Mesothelial cell of epicardium (in vitro differentiated cells): ENCODE measurements at regions not wholly inside any gene's neighbourhood (a gene's known extent, or its start where the extent isn't known, plus 50 kb on each side); places are given as distances from the start of the nearest gene placed in this dataset.
"Not testable (repeated sequence)": the region's sequence is repeated elsewhere in the genome, so short reads cannot be mapped to it uniquely, and the experiment has no call there.

Source experiments
- DNase-seq, 2 experiments: peaks; one replicate each; pipeline ENCODE4 v3.0.0; 2021; ENCODE audit warnings: low spot score in 2 of 2; ENCODE audit not compliant: unreplicated experiment in 2 of 2
- H3K27ac Mint-ChIP-seq: 2 replicates; pipeline ENCODE4 v1.8.0; 2021; ENCODE audit warnings: mixed read lengths
- H3K27me3 Mint-ChIP-seq: 2 replicates; pipeline ENCODE4 v1.8.0; 2021; ENCODE audit warnings: low read depth, mixed read lengths
- H3K36me3 Mint-ChIP-seq: 2 replicates; pipeline ENCODE4 v1.8.0; 2021; ENCODE audit warnings: mixed read lengths
- H3K4me1 Mint-ChIP-seq: 2 replicates; pipeline ENCODE4 v1.8.0; 2021; ENCODE audit warnings: mixed read lengths
- H3K4me3 Mint-ChIP-seq: 2 replicates; pipeline ENCODE4 v1.8.0; 2021; ENCODE audit warnings: mild to moderate bottlenecking, moderate library complexity, mixed read lengths
- H3K9me3 Mint-ChIP-seq: 2 replicates; pipeline ENCODE4 v1.8.0; 2021; ENCODE audit warnings: mixed read lengths

- not testable (repeated sequence) for H3K9me3 Mint-ChIP-seq, H3K36me3 Mint-ChIP-seq, H3K4me3 Mint-ChIP-seq, DNase-seq, H3K27ac Mint-ChIP-seq, H3K27me3 Mint-ChIP-seq, H3K4me1 Mint-ChIP-seq
Measured at GRCh38 chr16:15307184-15307583, 70.9 kb downstream of the NPIPA5 start.

DNA sequence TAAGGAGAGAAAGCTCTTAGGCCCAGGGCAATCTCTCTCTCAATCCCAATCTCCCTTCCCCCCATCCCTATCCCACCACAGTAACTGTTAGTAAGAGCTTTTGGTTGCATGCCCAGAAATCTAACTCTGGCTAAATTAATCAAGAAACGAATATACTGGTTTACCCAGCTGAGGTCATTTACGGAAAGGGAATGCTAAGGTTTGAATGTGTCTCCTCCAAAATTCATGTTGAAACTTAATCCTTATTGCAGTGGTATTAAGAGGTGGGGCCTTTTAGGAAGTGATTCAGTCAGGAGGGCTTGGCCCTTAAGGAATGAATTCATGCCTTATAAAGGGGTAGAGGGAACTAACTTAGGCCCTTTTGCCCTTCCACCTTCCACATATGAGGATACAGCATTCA is 72.2 kb downstream of the NPIPA5 start:
- H3K36me3 Mint-ChIP-seq, H3K4me1 Mint-ChIP-seq, DNase-seq, H3K27me3 Mint-ChIP-seq, H3K27ac Mint-ChIP-seq, H3K4me3 Mint-ChIP-seq, H3K9me3 Mint-ChIP-seq: not testable (repeated sequence)

DNA sequence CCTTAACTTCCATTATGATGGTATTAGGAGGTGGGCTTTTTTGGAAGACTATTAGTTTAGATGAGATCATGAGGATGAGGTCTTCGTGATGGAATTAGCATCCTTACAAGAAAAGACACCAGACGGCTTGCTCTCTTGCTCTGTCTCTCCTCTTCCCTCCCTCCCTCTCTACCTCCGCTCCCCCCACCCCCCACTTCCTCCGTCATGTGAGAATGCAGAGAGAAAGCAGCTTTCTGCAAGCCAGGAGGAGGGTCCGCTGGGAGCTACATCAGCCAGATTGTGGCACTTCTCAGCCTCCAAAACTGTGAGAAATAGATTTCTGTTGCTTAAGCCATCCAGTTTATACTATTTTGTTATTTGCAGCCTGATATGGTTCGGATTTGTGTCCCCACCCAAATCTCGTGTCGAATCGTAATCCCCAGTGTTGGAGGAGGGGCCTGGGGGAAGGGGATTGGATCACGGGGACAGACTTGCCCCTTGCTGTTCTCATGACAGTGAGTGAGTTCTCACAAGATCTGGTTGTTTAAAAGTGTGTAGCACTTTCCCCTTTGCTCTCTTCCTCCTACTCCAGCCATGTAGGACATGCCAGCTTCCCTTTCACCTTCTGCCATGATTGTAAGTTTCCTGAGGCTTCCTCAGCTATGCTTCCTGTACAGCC is 74.3 kb downstream of the NPIPA5 start:
- H3K27ac Mint-ChIP-seq, DNase-seq, H3K9me3 Mint-ChIP-seq, H3K36me3 Mint-ChIP-seq, H3K27me3 Mint-ChIP-seq, H3K4me1 Mint-ChIP-seq: not testable (repeated sequence)
- peak overlapping the region; percentile 41 for H3K4me3 Mint-ChIP-seq

DNA sequence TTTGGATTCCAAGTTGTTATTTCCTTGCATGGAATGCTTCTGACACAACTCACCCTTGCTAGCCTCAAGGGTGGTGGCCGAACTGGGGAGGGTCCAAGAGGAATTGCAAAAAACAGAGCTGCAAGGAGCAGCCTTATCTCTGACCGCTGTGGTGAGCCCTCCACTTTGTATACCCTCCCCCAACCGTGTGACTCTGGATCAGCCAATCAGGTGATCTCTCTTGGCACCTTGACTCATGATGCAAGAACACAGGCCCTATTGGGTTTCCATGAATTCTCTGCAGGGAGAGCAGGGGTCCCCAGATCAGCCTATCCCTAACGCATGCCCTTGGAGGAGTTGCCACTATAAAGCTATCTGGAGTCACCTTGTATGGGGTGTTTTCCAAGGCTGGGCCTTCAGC is 81.0 kb downstream of the NPIPA5 start:
- not testable (repeated sequence) for H3K9me3 Mint-ChIP-seq, H3K27me3 Mint-ChIP-seq, DNase-seq, H3K4me1 Mint-ChIP-seq, H3K36me3 Mint-ChIP-seq, H3K27ac Mint-ChIP-seq, H3K4me3 Mint-ChIP-seq

DNA sequence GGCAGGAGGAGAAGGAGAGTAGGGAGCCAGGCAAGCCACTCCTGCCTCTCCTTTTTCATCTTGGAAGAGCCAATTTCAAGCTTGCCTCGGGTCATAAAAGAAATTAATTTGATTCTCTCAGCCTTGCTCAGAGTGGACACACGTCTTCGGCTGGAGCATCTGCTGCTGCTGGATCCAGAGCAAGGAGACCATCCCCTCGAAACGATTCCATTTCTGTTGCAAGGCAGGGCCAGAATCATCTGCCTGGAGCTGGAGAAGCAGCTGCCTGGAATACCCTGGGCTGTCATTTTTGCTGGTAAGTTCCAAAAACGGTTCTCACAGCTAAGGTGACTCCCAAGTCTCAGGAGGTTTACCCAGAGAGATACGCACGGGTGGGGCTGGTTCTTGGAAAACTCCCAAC is 103.3 kb downstream of the NPIPA5 start:
- not testable (repeated sequence) for H3K4me1 Mint-ChIP-seq, H3K27ac Mint-ChIP-seq, H3K9me3 Mint-ChIP-seq, H3K4me3 Mint-ChIP-seq, H3K27me3 Mint-ChIP-seq, DNase-seq, H3K36me3 Mint-ChIP-seq

DNA sequence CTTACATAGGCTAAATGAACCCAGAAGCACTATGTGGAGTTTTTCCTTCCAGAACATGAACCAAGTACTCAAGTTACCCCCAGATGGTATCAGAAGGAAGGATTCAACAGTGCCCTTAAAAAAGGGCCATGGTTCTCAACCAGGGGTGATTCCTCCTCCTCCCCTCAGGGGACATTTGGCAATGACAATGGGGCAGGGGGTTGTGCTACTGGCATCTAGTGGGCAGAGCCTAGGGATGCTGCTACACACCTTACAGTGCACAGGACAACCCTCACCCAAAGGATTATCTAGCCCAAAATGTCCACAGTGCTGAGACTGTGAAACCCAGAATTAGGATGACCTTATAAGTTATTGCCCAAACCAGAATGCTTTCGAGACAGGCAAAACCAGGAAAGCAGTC is 104.1 kb downstream of the NPIPA5 start:
- H3K4me1 Mint-ChIP-seq, H3K4me3 Mint-ChIP-seq, H3K36me3 Mint-ChIP-seq, H3K9me3 Mint-ChIP-seq, H3K27me3 Mint-ChIP-seq, DNase-seq, H3K27ac Mint-ChIP-seq: not testable (repeated sequence)

GRCh38 chr16:15266941-15267340 is 111.2 kb downstream of the NPIPA5 start:
- not testable (repeated sequence) for H3K27ac Mint-ChIP-seq, H3K4me3 Mint-ChIP-seq, H3K36me3 Mint-ChIP-seq, H3K27me3 Mint-ChIP-seq, H3K4me1 Mint-ChIP-seq, H3K9me3 Mint-ChIP-seq, DNase-seq

GRCh38 chr16:15262212-15262611 is 115.9 kb downstream of the NPIPA5 start:
- not testable (repeated sequence) for H3K9me3 Mint-ChIP-seq, H3K4me1 Mint-ChIP-seq, H3K27me3 Mint-ChIP-seq, H3K27ac Mint-ChIP-seq, H3K36me3 Mint-ChIP-seq, DNase-seq, H3K4me3 Mint-ChIP-seq

- DNase-seq, H3K9me3 Mint-ChIP-seq, H3K36me3 Mint-ChIP-seq, H3K4me3 Mint-ChIP-seq, H3K4me1 Mint-ChIP-seq, H3K27ac Mint-ChIP-seq, H3K27me3 Mint-ChIP-seq: not testable (repeated sequence)
Measured at GRCh38 chr16:15247971-15248370, 130.1 kb downstream of the NPIPA5 start.

- H3K4me1 Mint-ChIP-seq, H3K36me3 Mint-ChIP-seq, H3K27ac Mint-ChIP-seq, DNase-seq, H3K27me3 Mint-ChIP-seq, H3K4me3 Mint-ChIP-seq, H3K9me3 Mint-ChIP-seq: not testable (repeated sequence)
Measured at GRCh38 chr16:15236674-15237323, 141.3 kb downstream of the NPIPA5 start.

- not testable (repeated sequence) for H3K27ac Mint-ChIP-seq, H3K27me3 Mint-ChIP-seq, H3K9me3 Mint-ChIP-seq, H3K36me3 Mint-ChIP-seq, H3K4me3 Mint-ChIP-seq, DNase-seq, H3K4me1 Mint-ChIP-seq
Measured at GRCh38 chr16:15235140-15235539, 141.1 kb upstream of the RRN3 start.

DNA sequence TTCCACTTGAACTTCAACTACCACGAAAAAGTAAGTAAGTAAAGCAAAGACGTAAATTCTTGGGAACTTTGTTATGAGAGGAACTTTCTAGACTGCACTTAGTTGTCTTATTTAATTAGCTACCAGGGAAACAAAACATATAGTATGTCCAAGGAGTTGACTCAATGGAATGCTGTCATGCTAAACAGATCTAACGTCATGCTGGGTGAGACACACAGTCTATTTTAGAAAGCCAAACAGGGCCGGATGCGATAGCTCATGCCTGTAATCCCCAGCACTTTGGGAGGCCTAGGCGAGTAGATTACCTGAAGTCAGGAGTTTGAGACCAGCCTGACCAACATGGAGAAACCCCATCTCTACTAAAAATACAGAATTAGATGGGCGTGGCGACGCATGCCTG is 140.6 kb upstream of the RRN3 start:
- H3K36me3 Mint-ChIP-seq, H3K27ac Mint-ChIP-seq, H3K27me3 Mint-ChIP-seq, H3K9me3 Mint-ChIP-seq, DNase-seq, H3K4me3 Mint-ChIP-seq, H3K4me1 Mint-ChIP-seq: not testable (repeated sequence)

- DNase-seq, H3K4me1 Mint-ChIP-seq, H3K27ac Mint-ChIP-seq, H3K9me3 Mint-ChIP-seq, H3K4me3 Mint-ChIP-seq, H3K36me3 Mint-ChIP-seq, H3K27me3 Mint-ChIP-seq: not testable (repeated sequence)
Measured at GRCh38 chr16:15230432-15230831, 136.4 kb upstream of the RRN3 start.

GRCh38 chr16:15229661-15230060 is 135.6 kb upstream of the RRN3 start:
- H3K36me3 Mint-ChIP-seq, H3K4me1 Mint-ChIP-seq, H3K4me3 Mint-ChIP-seq, H3K27me3 Mint-ChIP-seq, H3K9me3 Mint-ChIP-seq, DNase-seq, H3K27ac Mint-ChIP-seq: not testable (repeated sequence)

DNA sequence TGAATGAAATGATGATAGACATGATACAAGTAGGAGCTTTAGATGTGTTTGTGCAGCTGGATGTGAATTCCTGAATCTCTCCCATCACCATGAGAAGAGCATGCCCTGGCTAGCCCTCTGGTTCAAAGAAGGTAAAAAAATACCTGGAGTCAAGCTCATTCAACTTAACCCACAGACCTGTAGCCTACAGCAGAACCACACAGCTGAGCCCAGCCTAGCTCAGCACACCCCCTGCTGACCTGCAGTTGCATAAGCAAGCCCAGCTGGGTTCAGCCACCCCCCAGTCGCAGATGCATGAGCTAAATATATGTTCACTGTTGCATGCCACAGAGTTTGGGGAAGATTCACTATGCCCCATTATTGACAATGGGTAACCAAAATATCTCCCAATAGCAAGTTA is 130.6 kb upstream of the RRN3 start:
- H3K4me1 Mint-ChIP-seq, H3K4me3 Mint-ChIP-seq, DNase-seq, H3K27ac Mint-ChIP-seq, H3K9me3 Mint-ChIP-seq, H3K36me3 Mint-ChIP-seq, H3K27me3 Mint-ChIP-seq: not testable (repeated sequence)
